Pulmonary artery endothelial cell (primary cell): ENCODE measurements at regions not wholly inside any gene's neighbourhood (a gene's known extent, or its start where the extent isn't known, plus 50 kb on each side); places are given as distances from the start of the nearest gene placed in this dataset.

Experiments used
- DNase-seq: peaks from one replicate; pipeline ENCODE4 v3.0.0-alpha.2; 2011; ENCODE audit warnings: low read depth, low spot score

- no peak for DNase-seq
Observed at GRCh38 chr1:29856340-29857114, 620.2 kb downstream of the PTPRU start.

GRCh38 chr1:29855561-29856160 is 619.3 kb downstream of the PTPRU start:
- no peak for DNase-seq

- no peak for DNase-seq
Observed at GRCh38 chr1:29854700-29855276, 618.5 kb downstream of the PTPRU start.

- no peak for DNase-seq
Observed at GRCh38 chr1:29853716-29854330, 617.5 kb downstream of the PTPRU start.

GRCh38 chr1:29852248-29852647 is 615.9 kb downstream of the PTPRU start:
- no peak for DNase-seq

GRCh38 chr1:29851691-29852090 is 615.4 kb downstream of the PTPRU start:
- no peak for DNase-seq

- no peak for DNase-seq
Observed at GRCh38 chr1:29849991-29850757, 613.9 kb downstream of the PTPRU start.

- DNase-seq: no peak
Observed at GRCh38 chr1:29849038-29849750, 612.9 kb downstream of the PTPRU start.

GRCh38 chr1:29845910-29846309 is 609.6 kb downstream of the PTPRU start:
- DNase-seq: no peak

- DNase-seq: no peak
Observed at GRCh38 chr1:29842130-29842529, 605.8 kb downstream of the PTPRU start.

GRCh38 chr1:29839726-29840125 is 603.4 kb downstream of the PTPRU start:
- DNase-seq: no peak

- DNase-seq: no peak
Observed at GRCh38 chr1:29838738-29839320, 602.5 kb downstream of the PTPRU start.

- DNase-seq: no peak
Observed at GRCh38 chr1:29836651-29837646, 600.6 kb downstream of the PTPRU start.

- DNase-seq: no peak
Observed at GRCh38 chr1:29835874-29836273, 599.6 kb downstream of the PTPRU start.

- DNase-seq: no peak
Observed at GRCh38 chr1:29835406-29835805, 599.1 kb downstream of the PTPRU start.

GRCh38 chr1:29833581-29833980 is 597.3 kb downstream of the PTPRU start:
- no peak for DNase-seq

GRCh38 chr1:29832936-29833335 is 596.6 kb downstream of the PTPRU start:
- no peak for DNase-seq

- DNase-seq: no peak
Observed at GRCh38 chr1:29832471-29832870, 596.1 kb downstream of the PTPRU start.

- DNase-seq: no peak
Observed at GRCh38 chr1:29831500-29832117, 595.3 kb downstream of the PTPRU start.
